ENCODE measurements at regions not wholly inside any gene's neighbourhood (a gene's known extent, or its start where the extent isn't known, plus 50 kb on each side); places are given as distances from the start of the nearest gene placed in this dataset.
"Not testable (repeated sequence)": the region's sequence is repeated elsewhere in the genome, so short reads cannot be mapped to it uniquely, and the experiment has no call there.

- no peak overlapping the region for H3K27ac ChIP-seq
- no peak for DNase-seq (ENCODE audit: extremely low spot score in 2 of 2)
- intact Hi-C loops (cut with DNase I) = no loop called here
Measured at GRCh38 chr14:106395456-106396050, 869.2 kb downstream of the TMEM121 start.

GRCh38 chr14:106396999-106397398, 870.6 kb downstream of the TMEM121 start:
- no peak for DNase-seq (ENCODE audit: extremely low spot score in 2 of 2)
- Histone ChIP-seq H3K4me1 (no peaks in the 10 kb centered on the region), H3K27me3 (no peaks in the 10 kb centered on the region), H3K4me3 (no peak overlapping the region), H3K36me3 (no peaks in the 10 kb centered on the region), H3K27ac (no peak overlapping the region), H3K9me3 (no peaks in the 10 kb centered on the region)
- intact Hi-C loops (cut with DNase I) = no loop called here
- no peak for TF ChIP-seq CTCF (IDR thresholded peaks at IDR 0.05)
- TF ChIP-seq POLR2A (IDR thresholded peaks at IDR 0.05) = no peak

More at GRCh38 chr14:106395456-106396050, 869.2 kb downstream of the TMEM121 start:
- H3K4me3 ChIP-seq = no peak overlapping the region
- no peaks in the 10 kb centered on the region for H3K9me3 ChIP-seq
- H3K4me1 ChIP-seq = no peaks in the 10 kb centered on the region
- H3K36me3 ChIP-seq = no peaks in the 10 kb centered on the region
- no peak for TF ChIP-seq POLR2AphosphoS5 (IDR thresholded peaks at IDR 0.05; ENCODE audit: insufficient read depth in 1 of 2, low read depth in 1 of 2)
- TF ChIP-seq POLR2A (IDR thresholded peaks at IDR 0.05) = no peak
- no peaks in the 10 kb centered on the region for H3K27me3 ChIP-seq

- H3K27ac ChIP-seq; H3K4me3 ChIP-seq; H3K9me3 ChIP-seq; H3K36me3 ChIP-seq; DNase-seq (ENCODE audit: extremely low spot score in 2 of 2); intact Hi-C loops (cut with DNase I); H3K4me1 ChIP-seq; H3K27me3 ChIP-seq: not testable (repeated sequence)
Measured at GRCh38 chr14:106398931-106399331, 872.5 kb downstream of the TMEM121 start.

GRCh38 chr14:106401316-106401715, 874.9 kb downstream of the TMEM121 start:
- H3K4me3 ChIP-seq; H3K9me3 ChIP-seq; H3K36me3 ChIP-seq; DNase-seq (ENCODE audit: extremely low spot score in 2 of 2); H3K27ac ChIP-seq; intact Hi-C loops (cut with DNase I); H3K27me3 ChIP-seq; H3K4me1 ChIP-seq: not testable (repeated sequence)

GRCh38 chr14:106410229-106410628, 883.8 kb downstream of the TMEM121 start:
- H3K27me3 ChIP-seq; H3K4me1 ChIP-seq; H3K36me3 ChIP-seq; H3K9me3 ChIP-seq; intact Hi-C loops (cut with DNase I); H3K27ac ChIP-seq; DNase-seq (ENCODE audit: extremely low spot score in 2 of 2); H3K4me3 ChIP-seq: not testable (repeated sequence)

GRCh38 chr14:106414464-106414863, 888.1 kb downstream of the TMEM121 start:
- DNase-seq (ENCODE audit: extremely low spot score in 2 of 2) = no peak
- intact Hi-C loops (cut with DNase I) = no loop called here
- Histone ChIP-seq H3K36me3 (no peaks in the 10 kb centered on the region), H3K27ac (no peak overlapping the region), H3K27me3 (no peaks in the 10 kb centered on the region), H3K9me3 (no peaks in the 10 kb centered on the region), H3K4me3 (no peak overlapping the region), H3K4me1 (no peaks in the 10 kb centered on the region)
- no peak for TF ChIP-seq CTCF (IDR thresholded peaks at IDR 0.05)
- TF ChIP-seq POLR2AphosphoS5 (IDR thresholded peaks at IDR 0.05; ENCODE audit: insufficient read depth in 1 of 2, low read depth in 1 of 2) = no peak
- no peak for TF ChIP-seq POLR2A (IDR thresholded peaks at IDR 0.05)

GRCh38 chr14:106417224-106418049, 891.1 kb downstream of the TMEM121 start:
- H3K9me3 ChIP-seq = no peaks in the 10 kb centered on the region
- H3K36me3 ChIP-seq = no peaks in the 10 kb centered on the region
- intact Hi-C loops (cut with DNase I) = no loop called here
- H3K27me3 ChIP-seq = no peaks in the 10 kb centered on the region
- no peaks in the 10 kb centered on the region for H3K4me1 ChIP-seq
- H3K27ac ChIP-seq = no peak overlapping the region
- TF ChIP-seq CTCF (IDR thresholded peaks at IDR 0.05) (no peak), POLR2AphosphoS5 (IDR thresholded peaks at IDR 0.05; ENCODE audit: insufficient read depth in 1 of 2, low read depth in 1 of 2) (no peak), POLR2A (IDR thresholded peaks at IDR 0.05) (no peak)
- DNase-seq (ENCODE audit: extremely low spot score in 2 of 2) = no peak
- no peak overlapping the region for H3K4me3 ChIP-seq
